Esophagus (tissue), 2 donors: ENCODE measurements at regions not wholly inside any gene's neighbourhood (a gene's known extent, or its start where the extent isn't known, plus 50 kb on each side); places are given as distances from the start of the nearest gene placed in this dataset.
"Not testable (repeated sequence)": the region's sequence is repeated elsewhere in the genome, so short reads cannot be mapped to it uniquely, and the experiment has no call there.

Experiments
- H3K27ac ChIP-seq, 2 donors: one replicate each; pipeline ENCODE4 v1.5.1; 2013; ENCODE audit warnings: low read depth in 2 of 2, mild to moderate bottlenecking in 2 of 2, inconsistent platforms in 1 of 2, low read length in 1 of 2, moderate library complexity in 1 of 2
- H3K27me3 ChIP-seq, 2 donors: one replicate each; pipeline ENCODE4 v1.6.1; 2013; ENCODE audit warnings: low read length in 2 of 2, control low read depth in 1 of 2, mild to moderate bottlenecking in 1 of 2; ENCODE audit not compliant: insufficient read depth in 2 of 2, control insufficient read depth in 1 of 2
- H3K36me3 ChIP-seq, 2 donors: one replicate each; pipeline ENCODE4 v1.6.1; 2013; ENCODE audit warnings: low read length in 1 of 2; ENCODE audit not compliant: control insufficient read depth in 2 of 2, insufficient read depth in 2 of 2
- H3K4me1 ChIP-seq, 2 donors: one replicate each; pipeline ENCODE4 v1.6.1; 2013; ENCODE audit warnings: low read length in 1 of 2; ENCODE audit not compliant: control insufficient read depth in 2 of 2, insufficient read depth in 2 of 2
- H3K4me3 ChIP-seq, 2 donors: one replicate each; pipeline ENCODE4 v1.5.1; 2013; ENCODE audit warnings: low read length in 2 of 2, mild to moderate bottlenecking in 2 of 2, low read depth in 1 of 2, moderate library complexity in 1 of 2
- H3K9me3 ChIP-seq, 2 donors: one replicate each; pipeline ENCODE4 v1.6.1; 2013; ENCODE audit warnings: mild to moderate bottlenecking in 2 of 2, low read depth in 1 of 2, low read length in 1 of 2, moderate library complexity in 1 of 2; ENCODE audit not compliant: control insufficient read depth in 2 of 2, insufficient read depth in 1 of 2
- WGBS, 2 donors: extraction: QIAGEN DNeasy Blood & Tissue Kit; methylation state at CpG; one replicate each; pipeline ENCODE4 v1.1.7; 2013; 5-methylcytosine and 5-hydroxymethylcytosine counted together
- donor health status: healthy with polysubstance abuse.
- donor health status: Bipolar disorder and iron deficiency.

DNA sequence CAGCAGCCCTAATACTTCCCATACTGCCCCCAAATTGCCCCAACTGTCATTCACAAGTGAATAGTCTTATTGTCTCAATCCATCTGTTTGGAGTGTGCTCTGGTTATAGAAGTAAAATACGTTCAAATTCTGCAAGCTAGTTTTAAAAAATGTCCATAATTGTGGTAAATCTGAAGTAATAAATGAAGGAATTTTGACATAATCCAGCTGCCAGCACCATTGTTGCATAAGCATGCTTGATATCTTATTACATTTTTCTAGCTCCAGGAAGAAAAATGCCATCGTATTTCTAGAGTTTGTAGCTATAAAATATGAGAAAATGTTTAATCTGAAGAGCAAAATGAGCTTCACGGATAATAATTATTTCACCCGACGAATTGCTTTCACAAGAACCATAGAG is 664.7 kb downstream of the RFPL4B start:
- WGBS, 2 donors = 55 to 56% methylated on average over 5 of the region's 5 CpGs

DNA sequence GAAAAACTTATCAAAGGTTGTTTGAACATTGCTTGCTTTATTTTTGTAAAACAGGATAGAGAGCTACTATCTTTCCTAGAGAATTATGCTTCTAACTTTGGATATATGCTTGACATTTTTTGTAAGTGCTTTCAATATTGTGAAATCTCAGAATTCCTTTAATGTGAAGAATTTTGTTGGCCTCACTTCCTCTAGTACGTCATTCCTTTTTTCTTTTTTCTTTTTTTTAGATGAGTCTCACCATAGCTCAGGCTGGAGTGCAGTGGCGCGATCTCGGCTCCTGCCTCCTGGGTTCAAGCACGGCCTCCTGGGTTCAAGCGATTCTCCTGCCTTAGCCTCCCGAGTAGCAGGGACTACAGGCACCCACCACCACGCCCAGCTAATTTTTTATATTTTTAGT is 668.1 kb downstream of the RFPL4B start:
- no peaks in the 10 kb centered on the region for H3K36me3 ChIP-seq
- WGBS, 2 donors = 62 to 63% methylated on average over 8 of the region's 8 CpGs
- no peak overlapping the region for H3K27ac ChIP-seq
- no peaks in the 10 kb centered on the region for H3K9me3 ChIP-seq
- H3K4me1 ChIP-seq = no peaks in the 10 kb centered on the region
- H3K4me3 ChIP-seq = no peak overlapping the region
- H3K27me3 ChIP-seq = no peaks in the 10 kb centered on the region

More for the DNA sequence above, 664.7 kb downstream of the RFPL4B start:
- no peak overlapping the region for H3K27ac ChIP-seq
- no peaks in the 10 kb centered on the region for H3K36me3 ChIP-seq
- H3K4me3 ChIP-seq = no peak overlapping the region
- H3K9me3 ChIP-seq = no peaks in the 10 kb centered on the region
- H3K27me3 ChIP-seq = no peaks in the 10 kb centered on the region
- no peaks in the 10 kb centered on the region for H3K4me1 ChIP-seq

DNA sequence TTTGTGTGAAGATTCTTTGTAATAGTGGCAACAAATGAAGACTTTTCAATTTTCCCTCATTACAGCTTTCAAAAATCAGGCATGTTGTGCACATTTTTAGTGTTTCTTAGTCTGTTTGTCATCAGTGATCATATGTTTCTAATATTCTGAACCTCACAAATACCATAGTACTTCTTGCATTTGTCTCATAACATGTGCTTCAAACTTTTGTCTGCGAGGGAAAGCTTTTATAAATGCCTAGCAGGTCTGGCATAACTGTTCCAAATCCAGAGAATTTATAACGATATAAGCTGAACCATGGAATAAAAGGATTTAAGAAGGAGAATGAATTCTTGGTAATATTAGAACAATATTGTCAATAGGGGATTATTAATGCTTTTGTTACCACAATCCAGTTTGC is 670.2 kb downstream of the RFPL4B start:
- 68 to 70% methylated on average over 2 of the region's 2 CpGs for WGBS, 2 donors

DNA sequence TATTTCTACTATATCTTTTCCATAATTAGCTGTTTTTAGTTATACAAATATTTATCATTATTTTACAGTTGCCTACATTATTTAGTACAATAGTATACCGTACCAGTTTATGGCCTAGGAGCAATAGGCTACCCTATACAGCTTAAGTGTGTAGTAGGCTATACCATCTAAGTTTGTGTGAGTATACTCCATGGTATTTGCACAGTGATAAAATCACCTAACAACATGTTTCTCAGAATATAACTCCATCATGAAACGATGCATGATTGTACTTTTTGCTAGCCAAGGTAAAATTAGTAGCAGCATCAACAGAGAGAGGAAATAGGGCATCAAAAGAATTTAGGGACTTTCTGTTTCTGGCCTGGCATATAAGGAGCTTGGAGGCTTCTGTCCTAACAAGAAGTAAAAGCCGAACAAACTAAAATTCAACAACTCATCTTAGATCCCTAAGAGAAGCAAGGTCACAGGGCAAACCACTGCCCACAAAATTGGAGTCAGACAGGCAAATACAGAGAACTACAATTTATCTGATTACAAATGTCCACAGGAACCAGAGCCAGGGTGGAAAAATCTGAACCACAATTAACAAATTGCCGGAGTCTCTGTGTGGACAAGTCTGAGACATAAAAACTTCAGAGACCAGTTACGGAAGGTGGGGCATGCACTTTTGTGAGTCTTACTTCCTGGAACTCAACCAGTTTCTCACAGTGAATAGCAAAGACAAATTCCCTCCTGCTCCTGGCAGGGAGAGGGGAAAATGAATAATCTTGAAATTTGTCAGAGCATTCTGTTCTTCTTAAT is 671.4 kb downstream of the RFPL4B start:
- H3K27ac ChIP-seq = peak overlapping the region; percentile 31 to 64

More for the DNA sequence above, 670.2 kb downstream of the RFPL4B start:
- Histone ChIP-seq H3K27ac (no peak overlapping the region), H3K36me3 (no peaks in the 10 kb centered on the region), H3K9me3 (no peaks in the 10 kb centered on the region), H3K27me3 (no peaks in the 10 kb centered on the region), H3K4me1 (no peaks in the 10 kb centered on the region), H3K4me3 (no peak overlapping the region)

DNA sequence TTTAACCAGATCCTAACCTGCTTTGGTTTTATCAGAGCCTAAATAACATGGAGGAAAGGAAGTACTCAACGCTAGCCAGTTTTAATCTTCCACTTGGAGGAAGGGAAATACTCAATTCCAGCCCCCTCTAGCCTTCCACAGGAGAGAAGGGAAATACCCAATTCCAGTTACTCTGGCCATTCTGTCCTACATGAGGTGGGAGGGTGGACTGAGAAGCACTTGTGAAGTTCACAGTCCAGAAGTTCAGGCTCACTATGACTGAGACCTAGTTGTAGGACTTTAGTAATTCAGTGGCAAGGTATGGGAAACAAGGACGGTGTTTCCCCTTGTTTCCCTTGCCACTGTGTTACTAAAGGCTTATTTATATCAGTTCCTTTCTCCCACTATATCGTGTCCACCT is 672.0 kb downstream of the RFPL4B start:
- H3K4me1 ChIP-seq = no peaks in the 10 kb centered on the region
- H3K27me3 ChIP-seq = no peaks in the 10 kb centered on the region
- 58 to 68% methylated on average over 3 of the region's 3 CpGs for WGBS, 2 donors
- peak overlapping the region; percentile 55 to 64 for H3K27ac ChIP-seq
- H3K36me3 ChIP-seq = no peaks in the 10 kb centered on the region
- H3K4me3 ChIP-seq = no peak overlapping the region
- H3K9me3 ChIP-seq = no peaks in the 10 kb centered on the region

More for the DNA sequence above, 671.4 kb downstream of the RFPL4B start:
- Histone ChIP-seq H3K4me1 (no peaks in the 10 kb centered on the region), H3K27me3 (no peaks in the 10 kb centered on the region), H3K4me3 (no peak overlapping the region), H3K36me3 (no peaks in the 10 kb centered on the region), H3K9me3 (no peaks in the 10 kb centered on the region)
- 28 to 44% methylated on average over 5 of the region's 5 CpGs for WGBS, 2 donors

DNA sequence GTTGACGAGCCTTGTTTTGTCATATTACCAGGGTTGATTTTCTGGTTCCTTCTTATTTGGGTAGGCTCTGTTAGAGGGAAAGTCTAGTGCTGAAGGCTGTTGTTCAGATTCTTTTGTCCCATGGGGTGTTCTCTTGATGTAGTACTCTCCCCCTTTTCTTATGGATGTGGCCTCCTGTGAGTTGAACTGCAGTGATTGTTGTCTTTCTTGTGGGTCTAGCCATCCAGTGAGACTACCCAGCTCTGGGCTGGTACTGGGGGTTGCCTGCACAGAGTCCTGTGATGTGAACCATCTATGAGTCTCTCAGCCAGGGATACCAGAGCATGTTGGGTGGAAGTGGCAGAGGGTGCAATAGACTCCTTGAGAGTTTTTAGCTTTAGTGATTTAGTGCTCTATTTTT is 680.6 kb downstream of the RFPL4B start:
- H3K4me3 ChIP-seq = no peak overlapping the region
- 92 to 93% methylated on average over 1 of the region's 1 CpG for WGBS, 2 donors
- no peak overlapping the region for H3K27ac ChIP-seq
- H3K27me3 ChIP-seq = no peaks in the 10 kb centered on the region
- no peaks in the 10 kb centered on the region for H3K9me3 ChIP-seq
- H3K4me1 ChIP-seq = no peaks in the 10 kb centered on the region
- H3K36me3 ChIP-seq = no peaks in the 10 kb centered on the region

DNA sequence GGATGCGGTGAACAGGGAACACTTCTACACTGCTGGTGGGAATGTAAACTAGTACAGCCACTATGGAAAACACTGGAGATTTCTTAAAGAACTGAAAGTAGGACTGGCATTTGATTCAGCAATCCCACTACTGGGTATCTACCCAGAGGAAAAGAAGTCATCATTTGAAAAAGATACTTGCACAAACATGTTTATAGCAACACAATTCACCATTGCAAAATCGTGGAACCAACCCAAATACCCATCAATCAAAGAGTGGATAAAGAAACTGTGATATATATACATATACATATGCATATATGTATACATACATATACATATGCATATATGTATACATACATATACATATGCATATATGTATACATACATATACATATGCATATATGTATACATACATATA is 682.0 kb downstream of the RFPL4B start:
- H3K4me3 ChIP-seq, H3K27ac ChIP-seq, H3K4me1 ChIP-seq, H3K36me3 ChIP-seq, H3K9me3 ChIP-seq, H3K27me3 ChIP-seq: not testable (repeated sequence)
- WGBS, 2 donors = 52 to 70% methylated on average over 2 of the region's 2 CpGs

DNA sequence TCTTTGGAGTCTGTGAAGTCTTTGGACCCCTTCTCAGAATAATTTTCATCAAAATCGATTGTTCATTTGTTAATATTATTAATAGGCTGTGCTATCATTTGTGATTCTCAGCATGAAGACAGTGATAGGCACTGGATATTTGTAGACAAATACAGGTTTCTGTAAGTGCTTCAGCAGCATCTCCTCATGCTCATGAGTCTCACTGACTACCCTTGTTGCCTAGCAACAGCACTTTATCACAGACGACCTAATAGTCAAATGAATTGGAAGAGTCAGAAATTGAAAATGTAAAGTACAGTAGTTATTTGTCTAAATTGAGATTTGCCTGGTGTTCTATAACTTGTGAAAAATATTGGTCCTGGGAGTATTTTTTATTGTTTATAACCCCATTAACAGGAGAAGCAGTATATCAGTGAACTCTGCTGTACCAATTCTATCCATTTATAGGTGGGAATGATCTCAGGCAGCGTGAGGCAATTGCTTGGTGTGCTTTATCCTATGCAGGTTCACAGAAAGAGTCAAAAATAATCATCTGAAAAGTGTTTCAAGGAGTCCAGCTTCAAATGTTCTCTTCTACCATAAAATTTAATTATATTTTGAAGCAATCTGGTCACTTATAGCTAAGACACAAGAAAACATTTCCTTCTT is 684.6 kb downstream of the RFPL4B start:
- WGBS, 2 donors = 52 to 61% methylated on average over 3 of the region's 3 CpGs
- no peak overlapping the region for H3K4me3 ChIP-seq
- H3K27me3 ChIP-seq = no peaks in the 10 kb centered on the region
- H3K9me3 ChIP-seq = no peaks in the 10 kb centered on the region
- no peaks in the 10 kb centered on the region for H3K36me3 ChIP-seq
- H3K27ac ChIP-seq = no peak overlapping the region
- no peaks in the 10 kb centered on the region for H3K4me1 ChIP-seq

DNA sequence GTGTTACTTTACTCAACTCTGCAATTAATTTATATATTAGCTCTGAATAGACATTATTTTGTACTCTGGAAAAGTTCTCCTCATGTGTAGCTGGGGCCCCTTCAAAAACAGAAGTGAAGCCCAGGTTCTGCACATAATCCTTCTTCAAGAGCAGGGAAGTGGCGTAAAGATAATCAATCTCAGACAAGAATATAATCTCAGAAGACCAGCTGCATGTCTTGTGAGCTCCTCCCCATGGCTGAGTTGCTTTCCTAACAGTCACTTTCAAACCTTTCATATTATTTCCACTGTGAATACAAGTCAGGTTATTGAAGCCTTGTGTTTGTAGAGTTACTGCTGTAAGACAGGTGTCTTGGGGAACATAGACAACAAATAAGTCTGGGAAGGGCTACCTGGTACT is 691.9 kb downstream of the RFPL4B start:
- Histone ChIP-seq H3K9me3 (no peaks in the 10 kb centered on the region), H3K27ac (no peak overlapping the region), H3K4me1 (no peaks in the 10 kb centered on the region), H3K27me3 (no peaks in the 10 kb centered on the region), H3K4me3 (no peak overlapping the region), H3K36me3 (no peaks in the 10 kb centered on the region)
- WGBS, 2 donors = 84% methylated on average over 1 of the region's 1 CpG

DNA sequence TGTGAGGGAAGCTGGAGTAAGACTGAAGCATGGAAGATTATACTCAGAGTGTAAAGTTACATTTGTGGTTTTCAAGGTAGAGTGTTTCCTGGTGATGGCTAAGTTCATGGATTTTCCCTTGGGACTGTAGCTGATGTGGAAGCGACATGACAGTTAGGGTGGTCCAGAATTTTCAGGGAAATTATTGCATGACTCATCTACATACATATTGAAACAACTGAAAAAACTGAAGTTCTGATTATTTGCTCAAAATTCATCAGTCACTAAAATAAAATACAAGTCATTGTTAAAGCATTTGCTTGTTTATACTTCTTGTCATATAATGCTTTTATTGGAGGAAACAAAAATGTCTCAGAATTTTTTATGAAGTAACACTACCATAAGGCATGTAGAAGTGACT is 700.0 kb downstream of the RFPL4B start:
- Histone ChIP-seq H3K27ac (no peak overlapping the region), H3K27me3 (no peaks in the 10 kb centered on the region), H3K36me3 (no peaks in the 10 kb centered on the region), H3K9me3 (no peaks in the 10 kb centered on the region), H3K4me1 (no peaks in the 10 kb centered on the region), H3K4me3 (no peak overlapping the region)
- WGBS, 2 donors = 0 to 4% methylated on average over 1 of the region's 1 CpG
